ENCODE measurements at regions not wholly inside any gene's neighbourhood (a gene's known extent, or its start where the extent isn't known, plus 50 kb on each side); places are given as distances from the start of the nearest gene placed in this dataset.

- TF ChIP-seq, protein P1, sequence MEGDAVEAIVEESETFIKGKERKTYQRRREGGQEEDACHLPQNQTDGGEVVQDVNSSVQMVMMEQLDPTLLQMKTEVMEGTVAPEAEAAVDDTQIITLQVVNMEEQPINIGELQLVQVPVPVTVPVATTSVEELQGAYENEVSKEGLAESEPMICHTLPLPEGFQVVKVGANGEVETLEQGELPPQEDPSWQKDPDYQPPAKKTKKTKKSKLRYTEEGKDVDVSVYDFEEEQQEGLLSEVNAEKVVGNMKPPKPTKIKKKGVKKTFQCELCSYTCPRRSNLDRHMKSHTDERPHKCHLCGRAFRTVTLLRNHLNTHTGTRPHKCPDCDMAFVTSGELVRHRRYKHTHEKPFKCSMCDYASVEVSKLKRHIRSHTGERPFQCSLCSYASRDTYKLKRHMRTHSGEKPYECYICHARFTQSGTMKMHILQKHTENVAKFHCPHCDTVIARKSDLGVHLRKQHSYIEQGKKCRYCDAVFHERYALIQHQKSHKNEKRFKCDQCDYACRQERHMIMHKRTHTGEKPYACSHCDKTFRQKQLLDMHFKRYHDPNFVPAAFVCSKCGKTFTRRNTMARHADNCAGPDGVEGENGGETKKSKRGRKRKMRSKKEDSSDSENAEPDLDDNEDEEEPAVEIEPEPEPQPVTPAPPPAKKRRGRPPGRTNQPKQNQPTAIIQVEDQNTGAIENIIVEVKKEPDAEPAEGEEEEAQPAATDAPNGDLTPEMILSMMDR (optimal IDR thresholded peaks at IDR 0.05 in 1 of 3, IDR thresholded peaks at IDR 0.05 in 1 of 3, conservative IDR thresholded peaks at IDR 0.05 in 1 of 3; ENCODE audit: extremely low read depth in 1 of 3, insufficient read depth in 2 of 3, low read length in 3 of 3) = no peak
- TF ChIP-seq EZH2 (IDR thresholded peaks at IDR 0.05; ENCODE audit: low read length) = no peak
- Histone ChIP-seq H3K9ac (ENCODE audit: control insufficient read depth, extremely low read depth, insufficient read depth, low read length) (no peak overlapping the region), H3K9me1 (ENCODE audit: control insufficient read depth, extremely low read depth, insufficient read depth, low read length) (no peaks in the 10 kb centered on the region), H3K27me3 (ENCODE audit: control insufficient read depth, extremely low read depth, insufficient read depth, low read length) (no peaks in the 10 kb centered on the region), H3K27ac (ENCODE audit: control insufficient read depth, insufficient read depth, low read length) (no peak overlapping the region), H3K36me3 (ENCODE audit: control insufficient read depth in 2 of 2, extremely low read depth in 1 of 2, insufficient read depth in 2 of 2, low read length in 2 of 2) (no peaks in the 10 kb centered on the region), H3K4me1 (ENCODE audit: control insufficient read depth, extremely low read depth, insufficient read depth, low read length) (peaks cover 20% of the 10 kb centered on the region), H4K20me1 (ENCODE audit: control insufficient read depth, extremely low read depth, insufficient read depth, low read length) (no peaks in the 10 kb centered on the region), H2AFZ (ENCODE audit: control insufficient read depth, low read length) (no peak overlapping the region), H3K79me2 (ENCODE audit: control insufficient read depth, insufficient read depth, low read length) (no peaks in the 10 kb centered on the region), H3K9me3 (ENCODE audit: control insufficient read depth, low read depth, low read length) (peaks cover 12% of the 10 kb centered on the region), H3K4me2 (ENCODE audit: control insufficient read depth, extremely low read depth, insufficient read depth, low read depth, low read length) (no peak overlapping the region), H3K4me3 (ENCODE audit: control insufficient read depth in 2 of 3, extremely low read depth in 1 of 3, insufficient read depth in 2 of 3, low read depth in 1 of 3, low read length in 3 of 3) (no peak overlapping the region)
- no peak for FAIRE-seq
- no peak for DNase-seq (ENCODE audit: low read depth, low spot score)
- dilution Hi-C loops (cut with MboI; ENCODE audit: extremely low pct_ligation_motif_present, low sequenced_read_pairs) = no loop called here
Measured at GRCh38 chrX:42973321-42973720, 195.4 kb upstream of the PPP1R2C start.

DNA sequence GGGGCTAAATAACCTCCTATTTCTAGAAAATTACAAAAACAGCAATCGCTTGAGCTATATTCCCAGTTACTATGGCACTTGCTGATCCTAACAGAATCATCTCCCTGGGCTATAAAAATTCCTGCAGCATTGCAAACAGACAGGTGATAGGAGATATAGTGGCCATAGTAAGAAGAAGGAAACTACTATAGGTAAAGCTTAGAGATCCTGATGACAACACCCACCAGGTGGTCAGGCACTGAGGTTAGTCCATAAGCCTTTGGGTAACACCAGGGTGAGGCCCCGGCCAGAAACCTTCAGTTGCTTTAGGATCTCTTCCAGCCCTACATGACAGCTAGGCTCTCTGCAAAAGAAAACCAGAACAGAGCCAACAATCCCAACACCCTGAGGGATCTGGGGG, 197.9 kb upstream of the PPP1R2C start:
- no peaks in the 10 kb centered on the region for H3K27me3 ChIP-seq (ENCODE audit: control insufficient read depth, extremely low read depth, insufficient read depth, low read length)
- dilution Hi-C loops (cut with MboI; ENCODE audit: extremely low pct_ligation_motif_present, low sequenced_read_pairs) = no loop called here
- no peaks in the 10 kb centered on the region for H3K36me3 ChIP-seq (ENCODE audit: control insufficient read depth in 2 of 2, extremely low read depth in 1 of 2, insufficient read depth in 2 of 2, low read length in 2 of 2)
- no peak overlapping the region for H3K9ac ChIP-seq (ENCODE audit: control insufficient read depth, extremely low read depth, insufficient read depth, low read length)
- DNase-seq (ENCODE audit: low read depth, low spot score) (no peak), FAIRE-seq (no peak)
- no peaks in the 10 kb centered on the region for H3K9me1 ChIP-seq (ENCODE audit: control insufficient read depth, extremely low read depth, insufficient read depth, low read length)
- H3K27ac ChIP-seq (ENCODE audit: control insufficient read depth, insufficient read depth, low read length) = peak overlapping the region; percentile 65
- no peak overlapping the region for H3K4me2 ChIP-seq (ENCODE audit: control insufficient read depth, extremely low read depth, insufficient read depth, low read depth, low read length)
- H2AFZ ChIP-seq (ENCODE audit: control insufficient read depth, low read length) = no peak overlapping the region
- H4K20me1 ChIP-seq (ENCODE audit: control insufficient read depth, extremely low read depth, insufficient read depth, low read length) = no peaks in the 10 kb centered on the region
- H3K4me1 ChIP-seq (ENCODE audit: control insufficient read depth, extremely low read depth, insufficient read depth, low read length) = peaks cover 31% of the 10 kb centered on the region
- no peaks in the 10 kb centered on the region for H3K79me2 ChIP-seq (ENCODE audit: control insufficient read depth, insufficient read depth, low read length)
- peaks cover 12% of the 10 kb centered on the region for H3K9me3 ChIP-seq (ENCODE audit: control insufficient read depth, low read depth, low read length)
- TF ChIP-seq, protein P1 (optimal IDR thresholded peaks at IDR 0.05 in 1 of 3, IDR thresholded peaks at IDR 0.05 in 1 of 3, conservative IDR thresholded peaks at IDR 0.05 in 1 of 3; ENCODE audit: extremely low read depth in 1 of 3, insufficient read depth in 2 of 3, low read length in 3 of 3) = no peak
- TF ChIP-seq EZH2 (IDR thresholded peaks at IDR 0.05; ENCODE audit: low read length) = no peak
- no peak overlapping the region for H3K4me3 ChIP-seq (ENCODE audit: control insufficient read depth in 2 of 3, extremely low read depth in 1 of 3, insufficient read depth in 2 of 3, low read depth in 1 of 3, low read length in 3 of 3)
